BLaER1 (cell line): ENCODE measurements at regions not wholly inside any gene's neighbourhood (a gene's known extent, or its start where the extent isn't known, plus 50 kb on each side); places are given as distances from the start of the nearest gene placed in this dataset.

Source experiments
- H3K27ac ChIP-seq: shearing (Covaris generic); formaldehyde crosslinking; 2 replicates; pipeline ENCODE4 v1.8.1; 2022
- H3K27me3 ChIP-seq: shearing (Covaris generic); formaldehyde crosslinking; 2 replicates; pipeline ENCODE4 v1.8.1; 2022
- H3K36me3 ChIP-seq: shearing (Covaris generic); formaldehyde crosslinking; 2 replicates; pipeline ENCODE4 v1.8.1; 2022
- H3K4me1 ChIP-seq: shearing (Covaris generic); formaldehyde crosslinking; 2 replicates; pipeline ENCODE4 v1.8.1; 2022
- H3K4me2 ChIP-seq: shearing (Covaris generic); formaldehyde crosslinking; 2 replicates; pipeline ENCODE4 v1.8.1; 2022
- H3K4me3 ChIP-seq: shearing (Covaris generic); formaldehyde crosslinking; 2 replicates; pipeline ENCODE4 v1.8.1; 2022
- H3K9ac ChIP-seq: shearing (Covaris generic); formaldehyde crosslinking; 2 replicates; pipeline ENCODE4 v1.8.1; 2022
- H3K9me3 ChIP-seq: shearing (Covaris generic); formaldehyde crosslinking; 2 replicates; pipeline ENCODE4 v1.8.1; 2022
- H4K20me1 ChIP-seq: shearing (Covaris generic); formaldehyde crosslinking; 2 replicates; pipeline ENCODE4 v1.8.1; 2022
- Cebpa-rat ChIP-seq: shearing (Covaris generic); IDR thresholded peaks from 2 replicates; pipeline ENCODE4 v1.8.1; 2022

GRCh38 chr16:6377956-6378355 is 954.7 kb upstream of the RBFOX1 start:
- TF ChIP-seq Cebpa-rat: no peak
- H3K27ac ChIP-seq: no peak overlapping the region

GRCh38 chr16:6375465-6376075 is 957.1 kb upstream of the RBFOX1 start:
- no peaks in the 10 kb centered on the region for H3K36me3 ChIP-seq
- H3K27ac ChIP-seq: no peak overlapping the region
- H3K4me3 ChIP-seq: no peak overlapping the region
- TF ChIP-seq Cebpa-rat: no peak
- H3K27me3 ChIP-seq: no peaks in the 10 kb centered on the region
- H3K9me3 ChIP-seq: peaks cover 13% of the 10 kb centered on the region; the same call in 1 of the 2 replicates
- H3K9ac ChIP-seq: no peak overlapping the region
- H3K4me1 ChIP-seq: no peaks in the 10 kb centered on the region
- H4K20me1 ChIP-seq: no peaks in the 10 kb centered on the region
- no peak overlapping the region for H3K4me2 ChIP-seq

More at GRCh38 chr16:6377956-6378355, 954.7 kb upstream of the RBFOX1 start:
- Histone ChIP-seq H3K9ac (no peak overlapping the region), H3K27me3 (no peaks in the 10 kb centered on the region), H3K4me3 (no peak overlapping the region), H3K36me3 (no peaks in the 10 kb centered on the region), H3K4me1 (no peaks in the 10 kb centered on the region), H3K9me3 (peaks cover 3% of the 10 kb centered on the region; the same call in 1 of the 2 replicates), H4K20me1 (no peaks in the 10 kb centered on the region), H3K4me2 (no peak overlapping the region)

DNA sequence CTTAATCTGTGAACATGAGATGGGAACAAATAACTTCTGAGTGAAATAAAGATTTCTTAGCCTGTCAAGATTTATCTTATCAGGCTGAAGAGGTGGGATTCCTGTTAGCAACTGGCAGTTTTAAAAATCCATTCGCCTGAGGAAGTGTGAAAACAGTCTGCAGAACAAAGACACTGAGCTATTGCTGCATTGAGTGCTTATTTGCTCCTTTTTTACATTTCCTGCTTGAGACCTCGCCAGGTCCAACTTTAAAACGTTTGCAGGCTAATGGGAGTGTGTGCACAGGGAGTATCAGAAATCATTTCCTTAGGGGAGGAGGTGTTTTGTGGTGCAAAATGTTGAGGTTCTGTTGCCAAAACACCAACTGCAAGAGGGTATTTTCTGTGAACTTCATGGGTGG is 957.8 kb upstream of the RBFOX1 start:
- no peaks in the 10 kb centered on the region for H3K36me3 ChIP-seq
- H3K4me2 ChIP-seq: no peak overlapping the region
- H3K9ac ChIP-seq: no peak overlapping the region
- H4K20me1 ChIP-seq: no peaks in the 10 kb centered on the region
- H3K27ac ChIP-seq: no peak overlapping the region
- H3K9me3 ChIP-seq: peaks cover 13% of the 10 kb centered on the region; the same call in 1 of the 2 replicates
- H3K27me3 ChIP-seq: no peaks in the 10 kb centered on the region
- TF ChIP-seq Cebpa-rat: no peak
- H3K4me1 ChIP-seq: no peaks in the 10 kb centered on the region
- no peak overlapping the region for H3K4me3 ChIP-seq

DNA sequence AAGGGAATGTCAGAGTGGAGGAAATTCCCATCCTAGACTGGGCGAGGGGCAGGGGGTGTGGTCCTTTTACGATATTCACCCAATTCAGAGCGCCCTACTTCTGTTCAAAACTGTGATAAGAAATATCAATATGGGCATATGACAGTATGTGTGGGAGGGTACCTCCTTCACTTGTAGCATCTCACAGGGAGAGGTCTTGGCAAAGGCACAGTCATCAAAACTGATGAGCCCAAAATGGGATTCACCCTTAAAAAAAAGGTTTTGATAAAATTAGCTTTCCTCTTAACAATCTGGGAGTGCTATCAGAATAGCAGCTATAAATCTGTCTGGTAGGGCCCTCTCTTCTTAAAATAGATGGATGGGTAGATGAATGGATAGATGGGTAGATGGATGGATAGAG is 967.8 kb upstream of the RBFOX1 start:
- Histone ChIP-seq H3K4me3 (no peak overlapping the region), H3K36me3 (no peaks in the 10 kb centered on the region), H3K9ac (no peak overlapping the region), H3K27me3 (no peaks in the 10 kb centered on the region), H3K4me2 (no peak overlapping the region), H4K20me1 (no peaks in the 10 kb centered on the region), H3K4me1 (no peaks in the 10 kb centered on the region), H3K9me3 (no peaks in the 10 kb centered on the region), H3K27ac (no peak overlapping the region)
- TF ChIP-seq Cebpa-rat: no peak

GRCh38 chr16:6363896-6364607 is 968.6 kb upstream of the RBFOX1 start:
- no peaks in the 10 kb centered on the region for H4K20me1 ChIP-seq
- H3K9ac ChIP-seq: no peak overlapping the region
- H3K27ac ChIP-seq: no peak overlapping the region
- TF ChIP-seq Cebpa-rat: no peak
- H3K4me1 ChIP-seq: no peaks in the 10 kb centered on the region
- H3K9me3 ChIP-seq: no peaks in the 10 kb centered on the region
- H3K4me3 ChIP-seq: no peak overlapping the region
- H3K36me3 ChIP-seq: no peaks in the 10 kb centered on the region
- H3K27me3 ChIP-seq: no peaks in the 10 kb centered on the region
- no peak overlapping the region for H3K4me2 ChIP-seq

DNA sequence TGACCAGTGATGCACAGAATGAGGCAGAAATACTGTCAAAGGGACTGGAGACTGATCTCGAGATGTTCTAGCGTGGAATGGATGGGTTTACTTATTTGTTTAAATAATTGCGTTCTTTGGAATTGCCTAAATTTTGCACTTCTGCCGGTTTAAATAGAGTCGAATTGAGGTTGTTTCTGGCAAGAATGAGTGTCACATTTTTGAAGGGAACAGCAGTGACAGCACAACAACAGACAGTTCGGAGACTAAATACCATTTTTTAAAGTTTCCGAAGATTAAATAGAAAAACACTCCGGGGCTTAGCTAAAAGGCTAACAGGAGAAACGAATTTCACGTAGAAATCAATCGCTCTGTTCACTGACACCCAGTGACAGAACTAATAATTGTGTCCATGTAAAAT is 969.2 kb upstream of the RBFOX1 start:
- no peak overlapping the region for H3K4me3 ChIP-seq
- no peaks in the 10 kb centered on the region for H3K27me3 ChIP-seq
- H3K9me3 ChIP-seq: no peaks in the 10 kb centered on the region
- TF ChIP-seq Cebpa-rat: no peak
- H3K4me2 ChIP-seq: no peak overlapping the region
- no peak overlapping the region for H3K27ac ChIP-seq
- H3K4me1 ChIP-seq: no peaks in the 10 kb centered on the region
- no peaks in the 10 kb centered on the region for H4K20me1 ChIP-seq
- H3K9ac ChIP-seq: no peak overlapping the region
- H3K36me3 ChIP-seq: no peaks in the 10 kb centered on the region

DNA sequence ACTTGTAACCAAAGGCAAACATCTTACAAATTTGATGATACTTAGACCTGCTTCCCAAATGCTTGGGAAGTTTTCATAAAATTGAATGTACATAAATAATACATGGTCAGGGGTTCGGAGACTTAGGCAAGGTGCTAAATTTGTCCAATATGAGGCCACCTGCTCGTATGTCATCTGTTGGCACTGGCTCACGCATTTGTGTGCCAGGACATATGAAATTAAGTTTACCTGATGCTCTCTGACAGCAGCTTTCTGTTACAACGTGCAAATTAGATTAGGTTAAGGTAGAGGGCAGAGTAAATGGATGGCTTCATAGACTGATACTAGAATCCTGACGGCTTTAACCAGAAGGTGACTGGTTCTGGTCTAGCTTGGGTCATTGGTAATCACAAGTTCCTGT is 970.3 kb upstream of the RBFOX1 start:
- Histone ChIP-seq H3K36me3 (no peaks in the 10 kb centered on the region), H3K27ac (no peak overlapping the region), H3K9ac (no peak overlapping the region), H4K20me1 (no peaks in the 10 kb centered on the region), H3K27me3 (no peaks in the 10 kb centered on the region), H3K9me3 (no peaks in the 10 kb centered on the region), H3K4me3 (no peak overlapping the region), H3K4me2 (no peak overlapping the region), H3K4me1 (no peaks in the 10 kb centered on the region)
- TF ChIP-seq Cebpa-rat: no peak

GRCh38 chr16:6360641-6361040 is 972.0 kb upstream of the RBFOX1 start:
- Histone ChIP-seq H3K4me1 (no peaks in the 10 kb centered on the region), H3K9ac (no peak overlapping the region), H3K27me3 (no peaks in the 10 kb centered on the region), H3K4me3 (no peak overlapping the region), H3K27ac (no peak overlapping the region), H3K4me2 (no peak overlapping the region), H4K20me1 (no peaks in the 10 kb centered on the region), H3K36me3 (no peaks in the 10 kb centered on the region), H3K9me3 (no peaks in the 10 kb centered on the region)
- TF ChIP-seq Cebpa-rat: no peak

GRCh38 chr16:6356911-6357310 is 975.7 kb upstream of the RBFOX1 start:
- no peak overlapping the region for H3K9ac ChIP-seq
- no peaks in the 10 kb centered on the region for H3K27me3 ChIP-seq
- no peak overlapping the region for H3K4me3 ChIP-seq
- H4K20me1 ChIP-seq: no peaks in the 10 kb centered on the region
- no peaks in the 10 kb centered on the region for H3K36me3 ChIP-seq
- H3K4me2 ChIP-seq: no peak overlapping the region
- no peak for TF ChIP-seq Cebpa-rat
- no peak overlapping the region for H3K27ac ChIP-seq
- H3K4me1 ChIP-seq: no peaks in the 10 kb centered on the region
- H3K9me3 ChIP-seq: no peaks in the 10 kb centered on the region

- no peak overlapping the region for H3K4me2 ChIP-seq
- no peaks in the 10 kb centered on the region for H4K20me1 ChIP-seq
- H3K4me3 ChIP-seq: no peak overlapping the region
- no peaks in the 10 kb centered on the region for H3K36me3 ChIP-seq
- H3K4me1 ChIP-seq: no peaks in the 10 kb centered on the region
- H3K27ac ChIP-seq: no peak overlapping the region
- H3K9me3 ChIP-seq: no peaks in the 10 kb centered on the region; the same call in 1 of the 2 replicates
- no peak for TF ChIP-seq Cebpa-rat
- H3K27me3 ChIP-seq: no peaks in the 10 kb centered on the region
- no peak overlapping the region for H3K9ac ChIP-seq
These were observed 982.9 kb upstream of the RBFOX1 start for GRCh38 chr16:6349725-6350124.

- H3K4me3 ChIP-seq: no peak overlapping the region
- no peak overlapping the region for H3K9ac ChIP-seq
- no peak overlapping the region for H3K4me2 ChIP-seq
- no peaks in the 10 kb centered on the region for H3K27me3 ChIP-seq
- H3K27ac ChIP-seq: no peak overlapping the region
- H3K9me3 ChIP-seq: peaks cover 5% of the 10 kb centered on the region
- H3K36me3 ChIP-seq: no peaks in the 10 kb centered on the region
- H3K4me1 ChIP-seq: no peaks in the 10 kb centered on the region
- H4K20me1 ChIP-seq: no peaks in the 10 kb centered on the region
- no peak for TF ChIP-seq Cebpa-rat
These were observed 987.6 kb upstream of the RBFOX1 start for GRCh38 chr16:6345090-6345489.
